ENCODE measurements at regions not wholly inside any gene's neighbourhood (a gene's known extent, or its start where the extent isn't known, plus 50 kb on each side); places are given as distances from the start of the nearest gene placed in this dataset.

- Histone ChIP-seq H3K27ac (no peak overlapping the region), H3K9me3 (no peaks in the 10 kb centered on the region), H3K36me3 (replicated peaks in 1 of 2; ENCODE audit: insufficient read depth in 1 of 2, low read depth in 2 of 2) (no peaks in the 10 kb centered on the region), H3K4me1 (no peaks in the 10 kb centered on the region), H3K27me3 (no peaks in the 10 kb centered on the region), H3K4me3 (no peak overlapping the region)
- 45 to 51% methylated on average over 3 of the region's 3 CpGs for WGBS, 2 donors
- ATAC-seq = no peak
- TF ChIP-seq CTCF (IDR thresholded peaks at IDR 0.05) = no peak
- TF ChIP-seq POLR2A (IDR thresholded peaks at IDR 0.05) = no peak
- DNase-seq = peak in 1 of 4 donors; percentile 19
- intact Hi-C loops (cut with DNase I) = no loop called here
Observed at GRCh38 chr11:130774703-130775102, 141.6 kb downstream of the SNX19 start.

- no peak overlapping the region for H3K4me3 ChIP-seq
- no peaks in the 10 kb centered on the region for H3K9me3 ChIP-seq
- WGBS, 2 donors = 82 to 84% methylated on average over 6 of the region's 6 CpGs
- intact Hi-C loops (cut with DNase I) = no loop called here
- H3K27ac ChIP-seq = no peak overlapping the region
- TF ChIP-seq POLR2A (IDR thresholded peaks at IDR 0.05) = no peak
- no peak for TF ChIP-seq CTCF (IDR thresholded peaks at IDR 0.05)
- H3K4me1 ChIP-seq = no peaks in the 10 kb centered on the region
- H3K27me3 ChIP-seq = no peaks in the 10 kb centered on the region
- DNase-seq = no peak
- no peak for ATAC-seq
- H3K36me3 ChIP-seq (replicated peaks in 1 of 2; ENCODE audit: insufficient read depth in 1 of 2, low read depth in 2 of 2) = no peaks in the 10 kb centered on the region
Observed at GRCh38 chr11:130775306-130776060, 140.8 kb downstream of the SNX19 start.

- no peak overlapping the region for H3K4me3 ChIP-seq
- no peak for TF ChIP-seq CTCF (IDR thresholded peaks at IDR 0.05)
- no peak for TF ChIP-seq POLR2A (IDR thresholded peaks at IDR 0.05)
- H3K27ac ChIP-seq = no peak overlapping the region
- intact Hi-C loops (cut with DNase I) = no loop called here
- H3K27me3 ChIP-seq = no peaks in the 10 kb centered on the region
- ATAC-seq = no peak
- no peaks in the 10 kb centered on the region for H3K9me3 ChIP-seq
- no peak for DNase-seq
- H3K4me1 ChIP-seq = no peaks in the 10 kb centered on the region
- H3K36me3 ChIP-seq (replicated peaks in 1 of 2; ENCODE audit: insufficient read depth in 1 of 2, low read depth in 2 of 2) = no peaks in the 10 kb centered on the region
Observed at GRCh38 chr11:130776061-130776419, 140.2 kb downstream of the SNX19 start.

- 81 to 84% methylated on average over 7 to 15 of the region's 15 CpGs for WGBS, 2 donors
- intact Hi-C loops (cut with DNase I) = no loop called here
Observed at GRCh38 chr11:130778026-130778425, 138.3 kb downstream of the SNX19 start.

More at GRCh38 chr11:130778026-130778425, 138.3 kb downstream of the SNX19 start:
- DNase-seq (no peak), ATAC-seq (no peak)
- no peaks in the 10 kb centered on the region for H3K27me3 ChIP-seq
- H3K4me3 ChIP-seq = no peak overlapping the region
- H3K4me1 ChIP-seq = no peaks in the 10 kb centered on the region
- H3K36me3 ChIP-seq (replicated peaks in 1 of 2; ENCODE audit: insufficient read depth in 1 of 2, low read depth in 2 of 2) = no peaks in the 10 kb centered on the region
- no peaks in the 10 kb centered on the region for H3K9me3 ChIP-seq
- H3K27ac ChIP-seq = no peak overlapping the region
- TF ChIP-seq POLR2A (IDR thresholded peaks at IDR 0.05) (no peak), CTCF (IDR thresholded peaks at IDR 0.05) (no peak)
